ENCODE measurements at regions not wholly inside any gene's neighbourhood (a gene's known extent, or its start where the extent isn't known, plus 50 kb on each side); places are given as distances from the start of the nearest gene placed in this dataset.
A peak's percentile ranks its signal among the peaks of the same experiment; 100 is the strongest.
"Not testable (repeated sequence)": the region's sequence is repeated elsewhere in the genome, so short reads cannot be mapped to it uniquely, and the experiment has no call there.

GRCh38 chr21:8757399-8758093 is 1763.8 kb upstream of the TPTE start:
- not testable (repeated sequence) for DNase-seq (ENCODE audit: low spot score); FAIRE-seq

- FAIRE-seq: not testable (repeated sequence)
Measured at GRCh38 chr21:8758921-8759367, 1762.4 kb upstream of the TPTE start.

GRCh38 chr21:8762241-8762640 is 1759.1 kb upstream of the TPTE start:
- DNase-seq (ENCODE audit: low spot score); FAIRE-seq: not testable (repeated sequence)

More at GRCh38 chr21:8758921-8759367, 1762.4 kb upstream of the TPTE start:
- DNase-seq (ENCODE audit: low spot score): peak; percentile 7

- not testable (repeated sequence) for DNase-seq (ENCODE audit: low spot score); FAIRE-seq
Measured at GRCh38 chr21:8764416-8764815, 1757.0 kb upstream of the TPTE start.

GRCh38 chr21:8766142-8766541 is 1755.2 kb upstream of the TPTE start:
- not testable (repeated sequence) for DNase-seq (ENCODE audit: low spot score); FAIRE-seq

- not testable (repeated sequence) for DNase-seq (ENCODE audit: low spot score)
Measured at GRCh38 chr21:8772910-8773514, 1748.4 kb upstream of the TPTE start.

GRCh38 chr21:8775591-8776215 is 1745.7 kb upstream of the TPTE start:
- FAIRE-seq; DNase-seq (ENCODE audit: low spot score): not testable (repeated sequence)

More at GRCh38 chr21:8772910-8773514, 1748.4 kb upstream of the TPTE start:
- FAIRE-seq: not testable (repeated sequence)

- DNase-seq (ENCODE audit: low spot score); FAIRE-seq: not testable (repeated sequence)
Measured at GRCh38 chr21:8777260-8777659, 1744.1 kb upstream of the TPTE start.

GRCh38 chr21:8778323-8779085 is 1742.9 kb upstream of the TPTE start:
- not testable (repeated sequence) for FAIRE-seq

GRCh38 chr21:8812840-8813239 is 1708.5 kb upstream of the TPTE start:
- not testable (repeated sequence) for DNase-seq (ENCODE audit: low spot score); FAIRE-seq

More at GRCh38 chr21:8778323-8779085, 1742.9 kb upstream of the TPTE start:
- not testable (repeated sequence) for DNase-seq (ENCODE audit: low spot score)

- DNase-seq (ENCODE audit: low spot score); FAIRE-seq: not testable (repeated sequence)
Measured at GRCh38 chr21:8834264-8834663, 1687.1 kb upstream of the TPTE start.
